Activated CD4-positive, alpha-beta memory T cell treated with anti-CD3 and anti-CD28 coated beads, Interleukin-2, amount 10 ng/mL, durations not matched to agents 7 days and 5 days (primary cell): ENCODE measurements at regions not wholly inside any gene's neighbourhood (a gene's known extent, or its start where the extent isn't known, plus 50 kb on each side); places are given as distances from the start of the nearest gene placed in this dataset.
"Not testable (repeated sequence)": the region's sequence is repeated elsewhere in the genome, so short reads cannot be mapped to it uniquely, and the experiment has no call there.

ENCODE experiments used
- CTCF ChIA-PET: fragments of 350-600 bp; sonication (Branson Sonifier 250); formaldehyde crosslinking; loops from one replicate; lab custom pipeline; 2021; ENCODE audit warnings: antibody characterized with exemption, inconsistent platforms; lab: Charles Lee
- POLR2A ChIA-PET: fragments of 350-600 bp; sonication (Branson Sonifier 250); formaldehyde crosslinking; loops from one replicate; lab custom pipeline; 2021; ENCODE audit warnings: antibody characterized with exemption; lab: Charles Lee
- DNase-seq: peaks from one replicate; pipeline ENCODE4 v3.0.0-alpha.2; 2020
- H3K27ac Mint-ChIP-seq: one replicate; pipeline ENCODE4 v1.8.0; 2021; ENCODE audit warnings: mild to moderate bottlenecking, mixed read lengths
- H3K27me3 Mint-ChIP-seq: one replicate; pipeline ENCODE4 v1.8.0; 2021; ENCODE audit warnings: mixed read lengths
- H3K36me3 Mint-ChIP-seq: one replicate; pipeline ENCODE4 v1.8.0; 2021; ENCODE audit warnings: low read depth, mixed read lengths
- H3K4me1 Mint-ChIP-seq: one replicate; pipeline ENCODE4 v1.8.0; 2021; ENCODE audit warnings: mixed read lengths
- H3K4me3 Mint-ChIP-seq: one replicate; pipeline ENCODE4 v1.8.0; 2021; ENCODE audit warnings: mild to moderate bottlenecking, mixed read lengths
- H3K9me3 Mint-ChIP-seq: one replicate; pipeline ENCODE4 v1.8.0; 2021; ENCODE audit warnings: mixed read lengths

DNA sequence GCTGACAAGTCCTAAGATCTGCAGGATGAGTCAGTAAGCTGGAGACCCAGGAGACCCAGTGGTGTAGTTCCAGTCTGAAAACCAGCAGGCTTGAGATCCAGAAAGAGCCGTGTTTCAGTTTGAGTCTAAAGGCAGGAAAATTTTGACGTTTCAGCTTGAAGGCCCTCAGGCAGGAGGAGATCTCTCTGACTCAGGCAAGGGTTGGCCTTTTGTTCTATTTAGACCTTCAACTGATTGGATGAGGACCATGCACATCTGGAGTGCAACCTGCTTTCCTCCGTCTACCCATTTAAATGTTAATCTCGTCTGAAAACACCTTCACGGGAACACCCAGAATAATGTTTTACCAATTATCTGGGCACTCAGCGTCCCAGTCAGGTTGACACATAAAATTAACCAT lies 69.5 kb downstream of the NPIPA7 start:
- H3K4me1 Mint-ChIP-seq, CTCF ChIA-PET, POLR2A ChIA-PET, DNase-seq, H3K9me3 Mint-ChIP-seq, H3K27me3 Mint-ChIP-seq, H3K36me3 Mint-ChIP-seq, H3K27ac Mint-ChIP-seq, H3K4me3 Mint-ChIP-seq: not testable (repeated sequence)

DNA sequence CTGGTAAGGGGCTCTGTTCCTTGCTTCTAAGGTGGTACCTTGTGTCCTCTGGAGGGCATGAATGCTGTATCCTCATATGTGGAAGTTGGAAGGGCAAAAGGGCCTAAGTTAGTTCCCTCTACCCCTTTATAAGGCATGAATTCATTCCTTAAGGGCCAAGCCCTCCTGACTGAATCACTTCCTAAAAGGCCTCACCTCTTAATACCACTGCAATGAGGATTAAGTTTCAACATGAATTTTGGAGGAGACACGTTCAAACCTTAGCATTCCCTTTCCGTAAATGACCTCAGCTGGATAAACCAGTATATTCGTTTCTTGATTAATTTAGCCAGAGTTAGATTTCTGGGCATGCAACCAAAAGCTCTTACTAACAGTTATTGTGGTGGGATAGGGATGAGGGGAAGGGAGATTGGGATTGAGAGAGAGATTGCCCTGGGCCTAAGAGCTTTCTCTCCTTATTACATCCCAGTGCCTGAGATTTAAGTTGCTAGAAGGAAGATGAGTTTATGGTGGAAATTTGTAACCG lies 70.8 kb downstream of the NPIPA7 start:
- H3K4me3 Mint-ChIP-seq, H3K9me3 Mint-ChIP-seq, CTCF ChIA-PET, H3K36me3 Mint-ChIP-seq, H3K27ac Mint-ChIP-seq, H3K27me3 Mint-ChIP-seq, DNase-seq, POLR2A ChIA-PET, H3K4me1 Mint-ChIP-seq: not testable (repeated sequence)

DNA sequence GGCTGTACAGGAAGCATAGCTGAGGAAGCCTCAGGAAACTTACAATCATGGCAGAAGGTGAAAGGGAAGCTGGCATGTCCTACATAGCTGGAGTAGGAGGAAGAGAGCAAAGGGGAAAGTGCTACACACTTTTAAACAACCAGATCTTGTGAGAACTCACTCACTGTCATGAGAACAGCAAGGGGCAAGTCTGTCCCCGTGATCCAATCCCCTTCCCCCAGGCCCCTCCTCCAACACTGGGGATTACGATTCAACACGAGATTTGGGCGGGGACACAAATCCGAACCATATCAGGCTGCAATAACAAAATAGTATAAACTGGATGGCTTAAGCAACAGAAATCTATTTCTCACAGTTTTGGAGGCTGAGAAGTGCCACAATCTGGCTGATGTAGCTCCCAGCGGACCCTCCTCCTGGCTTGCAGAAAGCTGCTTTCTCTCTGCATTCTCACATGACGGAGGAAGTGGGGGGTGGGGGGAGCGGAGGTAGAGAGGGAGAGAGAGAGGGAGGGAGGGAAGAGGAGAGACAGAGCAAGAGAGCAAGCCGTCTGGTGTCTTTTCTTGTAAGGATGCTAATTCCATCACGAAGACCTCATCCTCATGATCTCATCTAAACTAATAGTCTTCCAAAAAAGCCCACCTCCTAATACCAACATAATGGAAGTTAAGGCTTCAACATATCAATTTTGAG lies 72.9 kb downstream of the NPIPA7 start:
- H3K27ac Mint-ChIP-seq, H3K27me3 Mint-ChIP-seq, H3K36me3 Mint-ChIP-seq, CTCF ChIA-PET, H3K4me3 Mint-ChIP-seq, H3K9me3 Mint-ChIP-seq, POLR2A ChIA-PET, DNase-seq, H3K4me1 Mint-ChIP-seq: not testable (repeated sequence)

DNA sequence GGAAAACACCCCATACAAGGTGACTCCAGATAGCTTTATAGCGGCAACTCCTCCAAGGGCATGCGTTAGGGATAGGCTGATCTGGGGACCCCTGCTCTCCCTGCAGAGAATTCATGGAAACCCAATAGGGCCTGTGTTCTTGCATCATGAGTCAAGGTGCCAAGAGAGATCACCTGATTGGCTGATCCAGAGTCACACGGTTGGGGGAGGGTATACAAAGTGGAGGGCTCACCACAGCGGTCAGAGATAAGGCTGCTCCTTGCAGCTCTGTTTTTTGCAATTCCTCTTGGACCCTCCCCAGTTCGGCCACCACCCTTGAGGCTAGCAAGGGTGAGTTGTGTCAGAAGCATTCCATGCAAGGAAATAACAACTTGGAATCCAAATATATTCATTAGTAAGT lies 79.6 kb downstream of the NPIPA7 start:
- H3K4me1 Mint-ChIP-seq, DNase-seq, CTCF ChIA-PET, H3K36me3 Mint-ChIP-seq, POLR2A ChIA-PET, H3K4me3 Mint-ChIP-seq, H3K9me3 Mint-ChIP-seq, H3K27ac Mint-ChIP-seq, H3K27me3 Mint-ChIP-seq: not testable (repeated sequence)

DNA sequence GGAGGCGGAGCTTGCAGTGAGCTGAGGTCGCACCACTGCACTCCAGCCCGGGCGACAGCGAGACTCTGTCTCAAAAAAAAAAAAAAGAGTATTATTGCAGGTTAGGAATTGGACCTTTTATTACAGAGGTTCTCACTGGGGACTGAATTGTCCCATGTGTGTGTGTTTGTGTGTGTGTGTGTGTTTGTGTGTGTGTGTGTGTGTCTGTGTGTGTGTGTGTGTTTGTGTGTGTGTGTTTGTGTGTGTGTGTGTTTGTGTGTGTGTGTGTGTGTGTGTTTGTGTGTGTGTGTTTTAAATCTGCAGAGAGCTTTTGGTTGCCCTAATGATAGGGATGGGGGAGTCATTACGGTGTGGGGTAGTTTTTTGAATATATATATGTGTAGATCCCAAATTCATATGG lies 84.9 kb downstream of the NPIPA7 start:
- DNase-seq, CTCF ChIA-PET, H3K4me1 Mint-ChIP-seq, H3K27me3 Mint-ChIP-seq, H3K9me3 Mint-ChIP-seq, H3K36me3 Mint-ChIP-seq, H3K27ac Mint-ChIP-seq, H3K4me3 Mint-ChIP-seq, POLR2A ChIA-PET: not testable (repeated sequence)

DNA sequence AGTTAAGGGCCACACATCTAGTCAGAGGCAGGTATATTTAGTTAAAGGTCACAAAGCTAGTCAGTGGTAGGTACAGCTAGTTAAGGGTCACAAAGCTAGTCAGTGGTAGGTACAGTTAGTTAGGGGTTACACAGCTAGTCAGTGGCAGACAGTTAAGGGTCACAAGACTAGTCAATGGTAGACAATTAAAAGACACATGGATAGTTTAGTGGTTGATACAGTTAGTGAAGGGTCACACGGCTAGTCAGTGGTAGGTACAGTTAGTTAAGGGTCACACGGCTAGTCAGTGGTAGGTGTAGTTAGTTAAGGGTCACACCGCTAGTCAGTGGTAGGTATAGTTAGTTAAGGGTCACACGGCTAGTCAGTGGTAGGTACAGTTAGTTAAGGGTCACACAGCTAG lies 110.0 kb downstream of the NPIPA7 start:
- POLR2A ChIA-PET, H3K9me3 Mint-ChIP-seq, DNase-seq, H3K4me1 Mint-ChIP-seq, H3K27ac Mint-ChIP-seq, H3K27me3 Mint-ChIP-seq, H3K36me3 Mint-ChIP-seq, H3K4me3 Mint-ChIP-seq, CTCF ChIA-PET: not testable (repeated sequence)

DNA sequence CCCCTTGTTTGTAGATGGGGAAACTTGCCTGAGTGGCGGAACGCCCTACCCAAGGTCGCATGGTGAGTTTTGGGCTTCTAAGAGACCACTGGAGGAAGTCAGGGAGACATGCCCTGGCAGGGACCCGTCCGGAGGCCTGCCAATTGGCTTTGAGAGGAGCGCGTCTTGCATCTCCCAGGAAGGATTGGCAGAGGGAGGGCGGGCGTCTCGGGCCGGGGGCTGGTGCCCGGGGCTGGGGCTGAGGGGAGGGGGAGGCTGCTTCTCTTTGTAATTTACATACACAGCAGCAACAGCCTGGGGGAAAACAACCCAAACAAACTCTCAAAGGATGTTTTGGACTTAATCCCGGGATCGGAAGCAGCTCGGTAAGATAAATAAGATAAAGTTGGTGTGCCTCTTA lies 110.5 kb downstream of the NPIPA7 start:
- DNase-seq, H3K27ac Mint-ChIP-seq, CTCF ChIA-PET, H3K27me3 Mint-ChIP-seq, H3K9me3 Mint-ChIP-seq, POLR2A ChIA-PET, H3K36me3 Mint-ChIP-seq, H3K4me3 Mint-ChIP-seq, H3K4me1 Mint-ChIP-seq: not testable (repeated sequence)

DNA sequence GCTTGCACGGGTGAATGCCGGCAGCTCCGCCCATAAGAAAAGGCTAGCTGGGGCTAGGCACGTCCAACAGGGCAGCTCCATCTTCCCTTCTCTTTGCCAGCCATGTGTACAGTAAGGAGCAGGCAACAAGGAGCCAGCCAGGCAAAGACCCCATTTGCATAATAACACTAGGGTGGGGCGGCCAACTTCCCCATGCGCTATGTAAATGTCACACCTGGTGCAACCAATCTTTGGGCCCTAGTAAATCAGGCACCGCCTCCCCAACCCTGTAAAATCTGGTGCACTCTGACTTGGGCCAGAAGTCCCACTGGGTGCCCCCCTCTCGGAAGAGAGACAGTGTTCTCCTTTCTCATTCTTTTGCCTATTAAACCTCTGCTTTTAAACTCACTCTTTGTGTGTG lies 115.2 kb downstream of the NPIPA7 start:
- not testable (repeated sequence) for H3K4me3 Mint-ChIP-seq

DNA sequence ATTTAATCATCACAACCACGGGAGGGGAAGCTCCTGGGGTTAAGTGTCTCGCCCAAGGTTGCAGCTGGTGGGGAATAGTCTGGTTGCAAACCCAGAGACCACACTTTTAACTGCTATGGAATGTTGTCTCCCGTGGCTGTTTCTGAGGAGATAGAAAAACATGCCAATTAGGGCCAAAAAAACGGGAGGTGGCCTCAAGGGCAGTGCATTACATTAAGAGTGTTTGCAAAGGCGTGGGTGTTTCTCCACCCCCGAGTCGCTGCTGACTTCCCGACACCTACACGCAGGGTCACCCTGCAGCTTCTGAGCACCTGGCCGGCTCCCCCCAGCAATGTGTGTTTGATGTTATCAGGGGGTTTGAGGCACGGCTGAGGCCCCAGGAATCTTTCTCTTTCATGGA lies 116.1 kb downstream of the NPIPA7 start:
- POLR2A ChIA-PET, H3K4me1 Mint-ChIP-seq, H3K9me3 Mint-ChIP-seq, CTCF ChIA-PET, DNase-seq, H3K4me3 Mint-ChIP-seq, H3K36me3 Mint-ChIP-seq, H3K27ac Mint-ChIP-seq, H3K27me3 Mint-ChIP-seq: not testable (repeated sequence)

More for the DNA sequence above, 115.2 kb downstream of the NPIPA7 start:
- H3K27me3 Mint-ChIP-seq, CTCF ChIA-PET, H3K27ac Mint-ChIP-seq, H3K36me3 Mint-ChIP-seq, H3K9me3 Mint-ChIP-seq, DNase-seq, H3K4me1 Mint-ChIP-seq, POLR2A ChIA-PET: not testable (repeated sequence)

DNA sequence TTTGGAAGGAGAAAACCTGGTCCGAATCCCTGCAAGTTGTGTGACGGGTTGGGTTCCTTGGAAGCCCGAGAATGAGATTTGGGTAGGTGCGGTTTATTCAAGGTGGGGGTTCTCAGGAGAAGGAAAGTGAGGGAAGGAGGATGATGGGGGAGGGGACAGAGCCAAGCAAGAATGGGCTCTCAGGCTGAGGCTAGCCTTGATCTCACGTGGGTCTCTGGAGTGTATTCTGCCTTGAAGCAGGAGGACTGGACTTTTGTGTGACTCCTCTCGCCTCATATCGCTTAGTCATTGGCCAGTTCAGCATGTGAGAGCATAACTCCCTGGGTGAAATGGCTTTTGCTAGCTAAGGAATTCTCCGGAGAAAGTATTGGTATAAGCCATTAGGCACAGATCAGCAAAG lies 120.9 kb downstream of the NPIPA7 start:
- CTCF ChIA-PET, H3K4me1 Mint-ChIP-seq, H3K36me3 Mint-ChIP-seq, POLR2A ChIA-PET, H3K4me3 Mint-ChIP-seq, DNase-seq, H3K9me3 Mint-ChIP-seq, H3K27me3 Mint-ChIP-seq, H3K27ac Mint-ChIP-seq: not testable (repeated sequence)

DNA sequence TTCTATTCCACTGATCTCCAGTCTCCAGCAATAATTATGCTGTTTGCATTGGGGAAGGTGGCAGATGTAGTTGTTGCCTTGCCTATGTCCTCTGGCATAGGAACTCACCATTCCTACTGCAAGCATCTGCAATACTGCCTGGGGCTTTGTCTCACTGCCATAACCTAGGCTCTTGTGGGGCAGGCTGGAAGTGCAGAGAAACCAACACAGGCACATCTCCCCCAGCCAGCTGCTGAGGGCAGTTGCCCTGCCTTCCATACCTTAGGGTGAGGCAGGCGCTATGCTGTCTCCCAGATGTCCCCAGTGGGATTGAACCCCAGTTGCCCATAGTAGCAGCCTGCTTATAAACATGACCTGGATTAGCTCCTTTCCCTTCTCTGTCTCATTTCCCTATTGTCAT lies 128.1 kb downstream of the NPIPA7 start:
- DNase-seq, H3K36me3 Mint-ChIP-seq, H3K4me3 Mint-ChIP-seq, H3K4me1 Mint-ChIP-seq, H3K27me3 Mint-ChIP-seq, POLR2A ChIA-PET, H3K9me3 Mint-ChIP-seq, H3K27ac Mint-ChIP-seq, CTCF ChIA-PET: not testable (repeated sequence)

DNA sequence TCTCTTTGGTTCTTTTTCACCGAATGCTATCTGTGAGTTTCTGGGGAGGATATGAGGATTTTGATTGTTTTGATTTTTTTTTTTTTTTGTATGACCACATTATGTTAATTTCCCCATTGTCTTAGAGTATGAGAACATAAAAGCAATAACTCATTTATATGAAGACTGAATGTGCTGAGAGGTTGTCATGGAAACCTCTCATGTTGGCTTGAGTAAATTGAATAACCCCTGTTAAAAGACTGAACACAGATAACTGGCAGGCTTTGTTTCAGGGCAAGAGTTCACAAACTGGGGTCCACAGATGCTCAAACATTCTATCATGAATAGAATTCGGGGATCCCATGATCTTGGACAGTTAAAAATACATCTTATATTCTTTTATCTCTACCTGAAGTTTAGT lies 129.4 kb downstream of the NPIPA7 start:
- H3K4me3 Mint-ChIP-seq, H3K27me3 Mint-ChIP-seq, H3K9me3 Mint-ChIP-seq, H3K27ac Mint-ChIP-seq, DNase-seq, H3K36me3 Mint-ChIP-seq, POLR2A ChIA-PET, CTCF ChIA-PET, H3K4me1 Mint-ChIP-seq: not testable (repeated sequence)

DNA sequence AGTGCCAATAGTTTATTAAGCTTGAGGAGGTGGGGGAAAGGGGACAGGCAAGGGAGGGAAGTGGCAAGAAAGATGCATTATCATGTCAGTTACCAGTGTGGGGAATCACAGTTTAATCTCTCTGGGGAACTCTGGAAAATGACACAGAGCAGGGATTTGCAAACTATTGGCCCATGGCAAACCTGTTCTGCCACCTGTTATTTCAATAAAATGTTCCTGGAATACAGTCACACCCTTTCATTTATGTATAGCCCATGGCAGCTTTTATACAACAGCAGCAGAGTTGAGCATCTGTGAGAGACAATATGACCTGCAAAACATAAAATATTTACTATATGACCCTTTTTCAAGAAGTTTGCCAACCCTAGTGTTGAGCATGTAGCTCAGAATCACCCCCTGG lies 140.5 kb downstream of the NPIPA7 start:
- H3K27ac Mint-ChIP-seq, POLR2A ChIA-PET, CTCF ChIA-PET, H3K4me1 Mint-ChIP-seq, H3K27me3 Mint-ChIP-seq, H3K36me3 Mint-ChIP-seq, H3K9me3 Mint-ChIP-seq, DNase-seq, H3K4me3 Mint-ChIP-seq: not testable (repeated sequence)

DNA sequence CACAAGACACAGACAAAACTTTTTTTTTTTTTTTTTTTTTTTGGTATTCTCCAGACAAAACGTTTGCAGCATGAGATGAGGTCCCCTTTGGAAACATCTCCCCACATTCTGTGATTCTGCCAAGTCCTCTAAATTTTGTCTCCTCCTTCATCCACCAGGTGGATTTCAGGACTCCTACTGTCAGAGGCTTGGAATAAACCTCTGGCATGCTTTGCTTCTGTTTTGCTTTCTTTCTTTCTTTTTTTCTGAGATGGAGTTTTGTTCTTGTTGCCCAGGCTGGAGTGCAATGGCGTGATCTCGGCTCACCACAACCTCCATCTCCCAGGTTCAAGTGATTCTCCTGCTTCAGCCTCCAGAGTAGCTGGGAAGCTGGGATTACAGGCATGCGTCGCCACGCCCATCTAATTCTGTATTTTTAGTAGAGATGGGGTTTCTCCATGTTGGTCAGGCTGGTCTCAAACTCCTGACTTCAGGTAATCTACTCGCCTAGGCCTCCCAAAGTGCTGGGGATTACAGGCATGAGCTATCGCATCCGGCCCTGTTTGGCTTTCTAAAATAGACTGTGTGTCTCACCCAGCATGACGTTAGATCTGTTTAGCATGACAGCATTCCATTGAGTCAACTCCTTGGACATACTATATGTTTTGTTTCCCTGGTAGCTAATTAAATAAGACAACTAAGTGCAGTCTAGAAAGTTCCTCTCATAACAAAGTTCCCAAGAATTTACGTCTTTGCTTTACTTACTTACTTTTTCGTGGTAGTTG lies 142.5 kb downstream of the NPIPA7 start:
- H3K36me3 Mint-ChIP-seq, H3K27me3 Mint-ChIP-seq, H3K4me1 Mint-ChIP-seq, H3K9me3 Mint-ChIP-seq, H3K4me3 Mint-ChIP-seq, H3K27ac Mint-ChIP-seq, POLR2A ChIA-PET, DNase-seq, CTCF ChIA-PET: not testable (repeated sequence)
